GM18907 (cell line): ENCODE measurements at regions not wholly inside any gene's neighbourhood (a gene's known extent, or its start where the extent isn't known, plus 50 kb on each side); places are given as distances from the start of the nearest gene placed in this dataset.
A peak's percentile ranks its signal among the peaks of the same experiment; 100 is the strongest.
"Not testable (repeated sequence)": the region's sequence is repeated elsewhere in the genome, so short reads cannot be mapped to it uniquely, and the experiment has no call there.

Experiments used
- ATAC-seq: cut with Tn5 transposase; IDR thresholded peaks from one replicate; pipeline ENCODE4 v1.9.1; 2021; ENCODE audit warnings: mild to moderate bottlenecking, moderate library complexity; ENCODE audit not compliant: unreplicated experiment

DNA sequence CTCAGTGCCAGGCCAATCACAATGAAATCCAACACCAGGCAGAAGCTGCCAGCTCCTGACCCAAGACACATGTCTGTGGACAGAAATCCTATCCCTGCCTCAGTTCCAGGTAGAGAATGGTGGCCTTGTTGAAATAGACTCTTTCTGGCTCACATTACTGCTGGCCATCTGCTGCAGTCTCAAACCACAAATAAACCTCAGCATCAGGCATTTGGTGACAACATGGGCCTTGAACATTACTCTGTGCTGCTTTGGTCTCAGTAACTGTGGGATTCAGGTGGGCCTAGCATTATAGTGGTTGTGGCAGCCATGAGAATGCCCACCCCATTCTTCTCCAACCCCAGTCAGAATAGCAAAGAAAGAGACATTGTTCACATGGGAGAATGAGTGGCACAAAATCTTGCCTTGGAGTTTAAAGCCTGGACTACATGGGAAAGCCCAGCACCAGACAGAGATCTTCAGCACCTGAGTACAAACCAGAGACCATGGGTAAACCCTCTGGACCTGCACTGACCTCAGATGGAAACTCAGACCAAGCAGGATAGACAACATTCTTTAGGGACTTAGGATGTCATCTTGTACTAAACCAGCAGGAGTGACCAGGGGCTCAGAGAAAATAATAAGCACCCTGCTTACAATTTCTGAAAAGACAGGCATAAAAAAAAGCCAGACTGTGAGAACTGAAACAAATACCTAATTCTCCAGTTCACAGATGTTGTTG is 50.4 kb upstream of the TRAM1L1 start:
- ATAC-seq = no peak

DNA sequence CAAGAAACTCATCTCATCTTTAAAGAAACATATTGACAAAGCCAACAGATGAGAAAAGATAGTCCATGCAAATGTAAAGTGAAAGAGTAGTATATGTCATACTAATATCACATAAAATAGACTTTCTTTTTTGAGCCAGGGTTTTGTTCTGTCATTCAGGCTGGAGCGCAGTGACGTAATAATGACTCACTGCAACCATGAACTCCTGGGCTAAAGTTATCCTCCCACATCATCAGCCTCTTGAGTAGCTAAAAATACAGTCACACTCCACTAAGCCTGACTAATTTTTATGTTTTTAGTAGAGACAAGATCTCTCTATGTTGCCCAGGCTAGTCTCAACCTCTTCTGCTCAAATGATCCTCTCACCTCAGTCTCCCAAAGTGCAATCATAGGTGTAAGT is 51.8 kb upstream of the TRAM1L1 start:
- no peak for ATAC-seq

DNA sequence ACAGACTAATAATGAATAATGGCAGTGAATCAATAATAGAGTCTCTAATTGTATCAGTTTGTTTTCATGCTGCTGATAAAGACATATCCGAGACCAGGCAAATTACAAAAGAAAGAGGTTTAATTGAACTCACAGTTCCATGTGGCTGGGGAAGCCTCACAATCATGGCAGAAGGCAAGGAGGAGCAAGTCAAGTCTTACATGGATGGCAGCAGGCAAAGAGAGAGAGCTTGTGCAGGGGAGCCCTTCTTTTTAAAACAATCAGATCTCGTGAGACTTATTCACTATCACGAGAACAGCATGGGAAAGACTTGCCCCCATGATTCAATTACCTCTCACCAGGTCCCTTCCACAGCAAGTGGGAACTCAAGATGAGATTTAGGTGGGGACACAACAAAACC is 53.4 kb upstream of the TRAM1L1 start:
- not testable (repeated sequence) for ATAC-seq

DNA sequence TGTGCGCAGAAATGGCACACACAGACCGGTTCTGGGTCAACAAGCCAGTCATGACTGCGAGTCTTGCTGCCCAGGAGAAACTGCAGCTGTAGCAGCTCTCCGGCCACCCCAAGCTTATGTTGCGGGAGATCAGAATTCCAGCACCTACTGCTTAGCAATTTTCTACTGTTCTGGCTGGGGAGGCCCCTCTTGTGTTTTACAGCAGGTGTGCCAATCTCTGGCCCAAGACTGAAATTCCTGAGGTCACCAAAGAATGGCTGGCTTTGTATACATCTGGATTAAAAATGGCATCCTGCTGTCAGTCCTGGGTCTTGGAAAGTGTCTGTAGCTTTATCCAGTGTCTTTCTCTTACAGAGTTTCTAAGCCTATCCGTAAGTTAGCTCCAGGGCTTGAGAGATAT is 68.9 kb upstream of the TRAM1L1 start:
- no peak for ATAC-seq

DNA sequence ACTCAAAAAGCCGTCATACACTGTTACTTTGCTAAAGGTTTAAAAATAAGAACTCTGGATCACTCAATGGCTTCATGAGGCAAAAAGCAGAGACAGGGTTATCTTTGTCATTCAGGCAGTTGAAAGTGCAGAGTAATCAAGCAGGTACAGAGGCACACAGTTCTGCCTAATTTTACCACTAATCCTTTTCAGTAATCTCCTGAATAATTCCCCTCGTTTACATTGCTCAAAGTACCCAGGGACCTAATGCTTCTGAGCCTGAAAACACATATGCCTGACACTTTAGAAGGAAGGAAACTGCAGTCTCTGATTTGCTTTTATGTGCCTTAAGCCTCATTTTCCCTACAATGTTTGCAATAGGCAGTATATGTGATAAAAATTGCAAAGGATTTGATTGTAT is 71.4 kb upstream of the TRAM1L1 start:
- no peak for ATAC-seq

DNA sequence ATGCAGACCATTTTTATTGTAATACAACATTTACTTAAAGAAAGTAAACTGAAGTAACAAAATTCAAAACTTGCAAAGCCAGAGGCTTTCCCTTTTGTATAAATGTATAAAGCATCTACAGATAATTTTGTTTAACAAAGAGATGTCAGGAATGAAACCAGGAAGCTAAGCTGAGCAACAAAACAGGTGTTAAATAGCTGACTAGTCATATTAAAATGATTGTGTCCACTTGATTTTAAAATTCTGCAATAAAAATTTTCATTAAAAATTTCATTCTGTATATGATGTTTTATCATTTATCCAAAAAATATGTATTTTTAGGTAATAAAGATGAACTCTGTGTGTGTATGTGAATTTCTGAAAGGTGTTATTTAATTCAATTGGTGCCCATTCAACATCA is 72.0 kb upstream of the TRAM1L1 start:
- ATAC-seq = no peak

DNA sequence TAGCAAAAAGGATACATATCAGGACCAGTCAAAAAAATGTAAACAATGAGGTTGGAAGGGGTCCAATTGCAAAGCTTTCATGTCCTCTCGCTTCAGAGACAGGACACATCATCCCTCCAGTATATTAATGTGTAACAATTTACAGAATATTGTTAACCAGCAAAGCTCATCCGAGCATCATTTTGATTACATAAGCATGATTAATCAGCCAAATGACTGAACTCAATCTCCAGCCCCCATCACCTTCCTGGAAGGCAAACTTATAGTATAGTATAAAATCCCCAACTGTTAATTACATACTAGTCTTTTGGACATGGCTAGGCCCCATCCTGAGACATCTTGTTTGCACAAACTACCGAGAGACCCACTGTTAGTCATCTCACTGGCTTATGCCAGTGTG is 77.6 kb upstream of the TRAM1L1 start:
- no peak for ATAC-seq

DNA sequence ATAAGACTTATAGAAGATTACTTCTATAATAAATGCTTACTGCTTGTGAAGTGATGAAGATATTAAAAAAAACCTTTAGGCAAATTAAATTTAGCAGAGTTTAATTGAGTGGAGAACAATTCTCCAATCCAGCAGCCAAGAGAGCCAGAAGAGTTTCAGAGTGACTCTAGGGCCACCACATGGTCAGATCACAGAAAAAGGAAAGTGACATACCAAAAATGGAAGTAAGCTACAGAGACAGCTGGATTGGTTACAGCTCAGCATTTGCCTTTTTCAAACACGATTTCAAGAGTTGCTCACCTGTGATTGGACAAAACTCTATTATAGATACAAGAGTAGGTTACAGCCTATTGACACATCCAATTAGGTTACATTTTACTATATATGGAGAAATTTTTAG is 79.0 kb upstream of the TRAM1L1 start:
- no peak for ATAC-seq

DNA sequence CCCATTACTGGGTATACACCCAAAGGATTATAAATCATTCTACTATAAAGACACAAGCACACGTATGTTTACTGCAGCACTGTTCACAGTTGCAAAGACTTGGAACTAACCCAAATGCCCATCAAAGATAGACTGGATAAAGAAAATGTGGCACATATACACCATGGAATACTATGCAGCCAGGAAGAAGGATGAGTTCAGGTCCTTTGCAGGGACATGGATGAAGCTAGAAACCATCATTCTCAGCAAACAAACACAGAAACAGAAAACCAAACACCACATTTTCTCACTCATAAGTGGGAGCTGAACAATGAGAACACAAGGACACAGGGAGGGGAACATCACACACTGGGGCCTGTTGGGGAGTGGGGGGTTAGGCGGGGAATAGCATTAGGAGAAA is 90.0 kb upstream of the TRAM1L1 start:
- ATAC-seq = not testable (repeated sequence)

DNA sequence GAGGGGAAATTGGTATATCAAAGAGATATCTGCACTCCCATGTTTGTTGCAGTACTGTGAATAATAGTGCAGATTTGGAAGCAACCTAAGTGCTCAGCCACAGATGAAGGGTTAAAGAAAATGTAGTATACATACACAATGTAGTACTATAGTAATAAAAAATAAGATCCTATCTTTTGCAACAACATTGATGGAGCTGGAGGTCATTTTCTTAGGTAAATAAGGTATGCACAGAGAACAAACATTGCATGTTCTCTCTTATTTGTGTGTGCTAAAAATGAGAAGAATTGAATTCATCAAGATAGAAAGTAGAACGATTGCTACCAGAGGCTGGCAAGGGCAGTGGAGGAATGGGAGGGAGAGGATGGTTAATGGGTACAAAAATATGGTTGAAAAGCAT is 117.9 kb upstream of the TRAM1L1 start:
- ATAC-seq = no peak

DNA sequence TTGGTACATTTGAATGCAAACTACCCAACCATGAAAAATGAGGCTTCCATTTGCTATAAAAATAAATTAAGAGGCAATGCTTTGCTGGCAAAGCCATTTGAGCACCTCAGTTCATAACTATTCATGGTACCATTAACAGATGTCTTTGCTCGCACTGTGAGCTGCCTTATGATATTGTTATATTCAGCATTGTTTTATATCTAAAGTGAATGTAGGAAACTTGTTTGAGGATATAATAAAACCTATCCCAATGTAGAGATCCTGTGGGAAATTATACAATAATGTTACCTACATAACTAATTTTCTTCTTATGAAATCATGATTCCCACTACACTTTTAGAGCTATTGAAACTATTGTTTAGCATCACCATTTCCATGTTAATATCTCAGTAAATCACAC is 125.2 kb upstream of the TRAM1L1 start:
- no peak for ATAC-seq

DNA sequence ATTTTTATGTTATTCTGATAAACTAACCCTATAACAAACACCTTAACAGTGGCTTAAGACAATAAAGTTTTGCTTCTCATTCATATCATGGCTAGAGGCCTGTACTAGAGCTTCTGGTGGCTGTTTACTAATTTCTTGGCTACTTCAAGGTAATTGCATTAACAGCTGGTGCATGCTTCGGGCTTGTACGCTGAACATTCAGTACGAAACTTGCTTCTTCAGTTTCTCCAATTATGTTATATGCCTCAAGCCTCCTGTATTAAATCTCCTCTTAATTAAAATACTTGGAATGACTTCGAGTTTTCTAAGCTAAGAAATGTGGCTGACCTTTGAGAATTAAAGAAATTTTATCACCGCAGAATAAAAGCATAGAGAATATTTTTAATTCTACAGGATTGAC is 138.9 kb upstream of the TRAM1L1 start:
- no peak for ATAC-seq

DNA sequence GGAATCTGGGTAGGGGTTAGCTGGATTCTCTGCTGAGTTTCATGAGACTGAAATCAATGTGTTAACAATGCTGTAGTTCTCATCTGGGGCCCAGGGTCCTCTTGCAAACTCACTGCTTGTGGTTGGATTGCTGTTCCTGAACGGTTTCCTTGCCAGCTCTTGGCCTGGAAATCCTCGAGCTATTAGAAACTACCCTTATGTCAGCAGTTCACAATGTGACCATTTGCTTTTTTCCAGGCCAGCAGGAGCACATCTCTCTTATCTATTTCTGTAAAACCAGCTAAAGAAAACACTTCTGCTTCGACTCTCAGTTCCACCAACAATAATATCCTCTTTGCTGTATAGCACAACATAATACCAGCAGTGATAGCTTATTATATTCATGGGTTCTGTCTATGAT is 140.1 kb upstream of the TRAM1L1 start:
- ATAC-seq = no peak

DNA sequence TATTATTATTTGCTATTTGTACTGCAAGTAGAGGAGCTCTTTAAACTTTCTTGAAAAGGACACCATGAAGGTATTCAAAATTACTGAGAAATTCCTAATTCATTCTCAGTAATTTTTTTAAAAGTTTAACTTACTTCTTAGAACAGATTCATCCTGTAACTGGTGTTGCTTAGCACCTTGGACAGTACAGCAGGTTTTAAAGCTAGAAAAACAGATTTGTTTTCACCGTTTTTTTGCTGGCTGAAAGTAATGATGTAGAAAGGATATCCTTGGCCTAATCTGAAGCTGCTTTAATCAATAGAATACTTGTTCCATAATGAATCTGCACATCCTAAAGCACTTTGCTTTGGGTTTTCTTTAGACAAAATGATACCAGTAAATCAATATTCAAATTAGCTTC is 142.5 kb upstream of the TRAM1L1 start:
- no peak for ATAC-seq

DNA sequence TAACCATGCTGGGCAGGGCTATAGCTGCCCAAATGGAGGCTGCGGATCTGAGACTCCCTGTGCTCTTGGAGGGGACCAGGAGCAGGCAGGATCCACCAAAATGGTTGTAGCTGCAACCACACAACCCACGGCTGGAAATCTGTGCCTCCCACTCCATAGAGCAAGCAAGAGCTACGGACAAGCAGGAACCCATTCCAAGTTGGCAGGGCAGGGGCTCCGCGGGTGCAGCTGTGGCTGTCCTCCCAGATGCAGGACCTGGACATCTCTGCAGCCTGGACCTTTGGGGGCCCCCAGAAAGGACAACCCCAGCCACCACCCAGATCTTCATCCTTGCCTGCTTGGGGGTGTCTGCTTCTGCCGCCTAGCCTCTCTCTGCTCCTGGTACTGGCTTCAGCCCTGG is 154.1 kb upstream of the TRAM1L1 start:
- no peak for ATAC-seq

DNA sequence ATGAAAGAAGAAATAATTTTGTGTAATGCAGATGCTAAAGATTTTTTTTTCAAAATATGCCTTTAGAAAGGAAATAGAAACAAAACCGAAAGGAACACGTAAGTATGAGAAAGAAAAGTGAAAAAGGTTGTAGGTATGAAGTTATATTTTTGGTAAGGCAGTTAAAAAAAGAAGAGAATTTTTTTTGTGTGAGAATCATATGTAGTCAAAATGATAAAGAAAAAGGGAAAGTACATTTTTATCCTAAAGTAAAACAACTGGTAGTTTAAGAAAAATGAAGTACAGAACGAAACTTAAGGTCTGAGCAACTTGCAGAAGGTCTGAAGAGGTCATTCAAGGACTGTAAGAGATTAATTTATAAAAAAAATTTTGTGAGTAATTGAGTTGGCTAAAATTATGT is 164.0 kb upstream of the TRAM1L1 start:
- peak; percentile 81 for ATAC-seq

DNA sequence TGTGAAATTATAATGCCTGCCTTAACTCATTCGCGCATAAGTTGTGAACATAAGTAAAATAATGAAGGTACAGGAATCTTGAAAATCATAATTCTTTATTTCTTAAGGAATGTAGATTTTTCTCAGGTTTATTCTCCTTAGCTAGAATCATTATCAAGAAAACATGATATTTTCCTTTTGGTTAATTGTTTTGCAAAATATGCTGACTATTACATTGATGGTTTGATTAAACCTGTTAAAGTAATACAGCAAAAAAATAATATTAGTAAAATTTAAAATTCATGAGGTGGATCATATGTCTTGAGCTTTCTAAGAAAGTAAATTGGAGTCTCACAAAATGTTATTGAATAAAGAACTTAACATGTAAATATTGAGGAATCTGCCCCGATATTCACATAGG is 178.7 kb upstream of the TRAM1L1 start:
- ATAC-seq = no peak

DNA sequence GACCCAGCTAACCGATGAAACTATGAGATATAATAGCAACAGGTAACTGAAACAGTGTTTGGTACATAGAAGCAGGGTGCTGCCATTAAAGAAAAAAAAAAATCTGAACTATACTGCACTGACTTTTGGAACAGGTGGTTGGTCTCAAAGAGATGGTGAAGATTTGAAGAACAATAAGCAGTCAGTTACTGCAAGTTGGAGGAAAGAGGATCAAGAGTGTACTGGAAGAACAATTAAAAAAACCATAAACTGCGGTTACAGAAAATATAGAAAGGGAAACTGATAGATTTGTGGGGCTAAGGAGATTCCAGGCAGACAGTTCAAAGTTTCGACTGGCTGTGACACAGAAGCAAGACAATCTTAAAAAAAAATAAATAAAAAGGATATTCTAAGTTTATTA is 181.9 kb upstream of the TRAM1L1 start:
- ATAC-seq = no peak

DNA sequence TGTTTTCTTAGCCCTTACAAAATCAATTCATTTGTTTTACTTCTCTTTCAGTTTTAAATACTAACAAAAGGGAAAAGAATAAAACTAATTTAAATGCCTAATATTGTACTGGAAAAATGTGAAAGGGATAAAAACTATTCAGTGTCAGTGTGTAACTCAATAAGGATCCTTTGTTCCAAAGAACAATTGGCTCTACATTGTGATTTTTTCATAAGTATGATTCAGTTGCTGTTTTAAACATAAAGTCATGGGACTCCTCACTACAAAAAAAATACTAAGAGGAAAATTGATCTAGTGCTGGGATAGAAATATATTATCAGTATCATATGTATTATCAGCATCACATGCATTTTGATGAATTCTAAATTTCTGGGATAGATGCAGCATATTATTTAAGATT is 199.4 kb upstream of the TRAM1L1 start:
- ATAC-seq = no peak

DNA sequence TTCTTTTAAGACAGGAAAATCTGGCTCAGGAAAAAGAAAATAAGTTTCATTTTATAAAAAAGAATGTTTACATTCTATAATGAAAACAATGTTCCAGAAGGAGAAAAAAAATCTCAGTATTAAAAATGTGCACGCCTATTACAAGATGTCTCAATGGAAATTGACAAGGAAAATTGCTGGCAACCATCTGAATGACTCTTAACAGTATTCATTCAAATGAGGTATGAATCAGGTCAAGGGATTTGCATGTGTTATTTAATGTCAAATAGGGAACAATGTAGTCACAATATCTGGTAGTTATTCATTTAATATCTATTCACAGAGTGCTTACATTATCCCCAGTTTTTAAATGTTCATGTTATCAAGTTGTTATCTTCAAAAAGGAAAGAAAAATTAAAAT is 208.4 kb upstream of the TRAM1L1 start:
- ATAC-seq = no peak

DNA sequence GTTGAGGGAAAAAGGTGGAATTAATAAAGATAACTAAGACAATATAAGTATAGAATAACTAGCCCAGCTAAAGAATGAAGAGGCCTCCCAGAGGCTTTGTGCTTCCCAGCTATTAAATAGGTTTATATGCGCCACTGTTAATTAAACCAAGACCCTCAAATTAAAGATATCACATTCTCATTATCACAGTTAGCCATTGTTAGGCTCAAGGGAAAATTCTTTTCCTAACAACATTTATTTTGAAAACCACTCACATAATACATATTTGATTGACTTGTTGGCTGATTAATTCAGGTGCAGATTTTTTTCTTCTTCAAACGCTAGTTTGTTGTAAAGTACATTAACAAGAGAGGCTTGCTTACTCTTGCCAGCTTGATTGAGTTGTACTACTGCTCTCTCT is 216.8 kb upstream of the TRAM1L1 start:
- ATAC-seq = no peak

DNA sequence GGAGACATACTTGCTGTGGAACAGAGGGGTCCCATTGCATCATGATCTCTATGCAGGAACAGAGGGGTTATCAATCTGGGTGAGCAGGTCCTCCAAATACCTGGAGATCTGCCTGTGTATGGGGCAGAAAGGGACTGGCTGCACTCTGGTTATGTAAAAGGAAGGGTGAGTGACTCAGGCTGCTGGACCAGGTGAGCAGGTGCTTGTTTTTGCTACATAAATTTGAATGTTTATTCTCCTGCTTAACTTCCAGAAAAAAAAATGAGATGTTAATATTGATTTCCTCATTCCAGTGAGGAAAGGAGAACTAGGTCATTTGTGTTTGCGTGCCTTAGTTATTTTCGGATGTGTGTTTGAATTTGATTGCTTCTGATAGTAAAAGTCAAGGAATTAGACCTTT is 225.8 kb upstream of the TRAM1L1 start:
- no peak for ATAC-seq

DNA sequence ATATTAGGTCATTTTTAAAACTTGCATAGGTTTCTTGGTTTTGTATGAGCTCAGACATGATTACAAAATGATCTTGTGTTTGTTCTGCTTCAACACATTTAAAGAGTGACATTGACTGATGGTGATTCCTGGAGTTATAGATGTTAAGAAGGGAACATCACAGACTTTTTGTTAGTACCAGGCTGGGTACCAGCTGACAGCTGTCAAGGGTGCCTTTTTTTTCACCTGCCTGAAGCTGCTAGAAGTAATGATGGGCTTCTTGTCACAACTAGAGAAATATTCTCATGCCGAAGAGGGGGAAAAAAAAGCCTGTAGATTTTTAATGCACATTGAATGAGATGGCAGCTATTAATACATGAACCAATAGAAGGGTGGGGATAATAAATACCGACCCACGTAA is 226.6 kb upstream of the TRAM1L1 start:
- no peak for ATAC-seq
